ENCODE measurements at regions not wholly inside any gene's neighbourhood (a gene's known extent, or its start where the extent isn't known, plus 50 kb on each side); places are given as distances from the start of the nearest gene placed in this dataset.
"Not testable (repeated sequence)": the region's sequence is repeated elsewhere in the genome, so short reads cannot be mapped to it uniquely, and the experiment has no call there.

- TF ChIP-seq EZH2phosphoT487 (IDR thresholded peaks at IDR 0.05; ENCODE audit: low read length) (no peak), CTCF (IDR thresholded peaks at IDR 0.05; ENCODE audit: low read length) (no peak), EZH2 (optimal IDR thresholded peaks at IDR 0.05; ENCODE audit: low read depth, low read length) (no peak)
- H3K36me3 ChIP-seq (replicated peaks; ENCODE audit: insufficient read depth, low read length) = no peaks in the 10 kb centered on the region
- H3K9me3 ChIP-seq (replicated peaks; ENCODE audit: insufficient read depth, low read length) = no peaks in the 10 kb centered on the region
- H3K9me2 ChIP-seq (replicated peaks; ENCODE audit: insufficient read depth, low read length) = no peaks in the 10 kb centered on the region
- no peak overlapping the region for H3K9ac ChIP-seq (ENCODE audit: low read length)
- no peaks in the 10 kb centered on the region for H3K79me2 ChIP-seq (ENCODE audit: low read length)
- no peak for DNase-seq
- no peak overlapping the region for H3K4me2 ChIP-seq (ENCODE audit: low read depth, low read length)
- H3K4me3 ChIP-seq (ENCODE audit: low read length) = no peak overlapping the region
- no peak overlapping the region for H2AFZ ChIP-seq (ENCODE audit: low read length)
- H3F3A ChIP-seq (ENCODE audit: insufficient read depth, low read length) = no peaks in the 10 kb centered on the region
- no peaks in the 10 kb centered on the region for H4K20me1 ChIP-seq (ENCODE audit: insufficient read depth, low read length)
- H3K27me3 ChIP-seq (replicated peaks; ENCODE audit: insufficient read depth, low read length) = no peaks in the 10 kb centered on the region
- no peaks in the 10 kb centered on the region for H3K4me1 ChIP-seq (ENCODE audit: low read length)
- no peak overlapping the region for H3K27ac ChIP-seq (ENCODE audit: low read length)
Observed at GRCh38 chr1:102798718-102799117, 309.6 kb downstream of the COL11A1 start.

- H3K4me1 ChIP-seq (ENCODE audit: low read length) = no peaks in the 10 kb centered on the region
- no peaks in the 10 kb centered on the region for H4K20me1 ChIP-seq (ENCODE audit: insufficient read depth, low read length)
- H2AFZ ChIP-seq (ENCODE audit: low read length) = no peak overlapping the region
- no peaks in the 10 kb centered on the region for H3K9me3 ChIP-seq (replicated peaks; ENCODE audit: insufficient read depth, low read length)
- H3K27me3 ChIP-seq (replicated peaks; ENCODE audit: insufficient read depth, low read length) = no peaks in the 10 kb centered on the region
- no peaks in the 10 kb centered on the region for H3F3A ChIP-seq (ENCODE audit: insufficient read depth, low read length)
- TF ChIP-seq EZH2phosphoT487 (IDR thresholded peaks at IDR 0.05; ENCODE audit: low read length) (no peak), EZH2 (optimal IDR thresholded peaks at IDR 0.05; ENCODE audit: low read depth, low read length) (no peak), CTCF (IDR thresholded peaks at IDR 0.05; ENCODE audit: low read length) (no peak)
- H3K36me3 ChIP-seq (replicated peaks; ENCODE audit: insufficient read depth, low read length) = no peaks in the 10 kb centered on the region
- H3K9me2 ChIP-seq (replicated peaks; ENCODE audit: insufficient read depth, low read length) = no peaks in the 10 kb centered on the region
- no peak overlapping the region for H3K4me3 ChIP-seq (ENCODE audit: low read length)
- no peaks in the 10 kb centered on the region for H3K79me2 ChIP-seq (ENCODE audit: low read length)
- H3K27ac ChIP-seq (ENCODE audit: low read length) = no peak overlapping the region
- no peak for DNase-seq
- no peak overlapping the region for H3K4me2 ChIP-seq (ENCODE audit: low read depth, low read length)
- no peak overlapping the region for H3K9ac ChIP-seq (ENCODE audit: low read length)
Observed at GRCh38 chr1:102796429-102796828, 311.9 kb downstream of the COL11A1 start.

- H3K79me2 ChIP-seq (ENCODE audit: low read length) = no peaks in the 10 kb centered on the region
- no peaks in the 10 kb centered on the region for H4K20me1 ChIP-seq (ENCODE audit: insufficient read depth, low read length)
- H3K9me3 ChIP-seq (replicated peaks; ENCODE audit: insufficient read depth, low read length) = no peaks in the 10 kb centered on the region
- H3K27ac ChIP-seq (ENCODE audit: low read length) = no peak overlapping the region
- H2AFZ ChIP-seq (ENCODE audit: low read length) = no peak overlapping the region
- no peaks in the 10 kb centered on the region for H3K4me1 ChIP-seq (ENCODE audit: low read length)
- TF ChIP-seq EZH2 (optimal IDR thresholded peaks at IDR 0.05; ENCODE audit: low read depth, low read length) (no peak), EZH2phosphoT487 (IDR thresholded peaks at IDR 0.05; ENCODE audit: low read length) (no peak), CTCF (IDR thresholded peaks at IDR 0.05; ENCODE audit: low read length) (no peak)
- no peaks in the 10 kb centered on the region for H3K27me3 ChIP-seq (replicated peaks; ENCODE audit: insufficient read depth, low read length)
- H3K4me3 ChIP-seq (ENCODE audit: low read length) = no peak overlapping the region
- DNase-seq = no peak
- H3F3A ChIP-seq (ENCODE audit: insufficient read depth, low read length) = no peaks in the 10 kb centered on the region
- no peak overlapping the region for H3K4me2 ChIP-seq (ENCODE audit: low read depth, low read length)
- no peaks in the 10 kb centered on the region for H3K9me2 ChIP-seq (replicated peaks; ENCODE audit: insufficient read depth, low read length)
- no peaks in the 10 kb centered on the region for H3K36me3 ChIP-seq (replicated peaks; ENCODE audit: insufficient read depth, low read length)
- no peak overlapping the region for H3K9ac ChIP-seq (ENCODE audit: low read length)
Observed at GRCh38 chr1:102790997-102791396, 317.3 kb downstream of the COL11A1 start.

GRCh38 chr1:102789951-102790350, 318.4 kb downstream of the COL11A1 start:
- not testable (repeated sequence) for H3K27me3 ChIP-seq (replicated peaks; ENCODE audit: insufficient read depth, low read length); H3K36me3 ChIP-seq (replicated peaks; ENCODE audit: insufficient read depth, low read length)

More at GRCh38 chr1:102789951-102790350, 318.4 kb downstream of the COL11A1 start:
- H3K9ac ChIP-seq (ENCODE audit: low read length); H3K4me2 ChIP-seq (ENCODE audit: low read depth, low read length); H3F3A ChIP-seq (ENCODE audit: insufficient read depth, low read length); DNase-seq; H3K9me3 ChIP-seq (replicated peaks; ENCODE audit: insufficient read depth, low read length); H3K9me2 ChIP-seq (replicated peaks; ENCODE audit: insufficient read depth, low read length); H3K4me3 ChIP-seq (ENCODE audit: low read length); H4K20me1 ChIP-seq (ENCODE audit: insufficient read depth, low read length); H3K4me1 ChIP-seq (ENCODE audit: low read length); H3K79me2 ChIP-seq (ENCODE audit: low read length); H2AFZ ChIP-seq (ENCODE audit: low read length); H3K27ac ChIP-seq (ENCODE audit: low read length): not testable (repeated sequence)

All from MM.1S (cell line).